ENCODE measurements at regions not wholly inside any gene's neighbourhood (a gene's known extent, or its start where the extent isn't known, plus 50 kb on each side); places are given as distances from the start of the nearest gene placed in this dataset.

GRCh38 chr3:177743173-177743890 is 546.0 kb upstream of the TBL1XR1 start:
- no peak for DNase-seq (ENCODE audit: low spot score)

GRCh38 chr3:177744873-177745606 is 547.8 kb upstream of the TBL1XR1 start:
- DNase-seq (ENCODE audit: low spot score): no peak

- DNase-seq (ENCODE audit: low spot score): no peak
Measured at GRCh38 chr3:177745607-177746005, 548.3 kb upstream of the TBL1XR1 start.

- DNase-seq (ENCODE audit: low spot score): no peak
Measured at GRCh38 chr3:177746337-177746933, 549.2 kb upstream of the TBL1XR1 start.

- no peak for DNase-seq (ENCODE audit: low spot score)
Measured at GRCh38 chr3:177749836-177750235, 552.6 kb upstream of the TBL1XR1 start.

- DNase-seq (ENCODE audit: low spot score): no peak
Measured at GRCh38 chr3:177750436-177750835, 553.2 kb upstream of the TBL1XR1 start.

- DNase-seq (ENCODE audit: low spot score): no peak
Measured at GRCh38 chr3:177751770-177752169, 554.5 kb upstream of the TBL1XR1 start.

- DNase-seq (ENCODE audit: low spot score): no peak
Measured at GRCh38 chr3:177752831-177753230, 555.5 kb upstream of the TBL1XR1 start.

GRCh38 chr3:177753451-177754155 is 556.3 kb upstream of the TBL1XR1 start:
- no peak for DNase-seq (ENCODE audit: low spot score)

- DNase-seq (ENCODE audit: low spot score): no peak
Measured at GRCh38 chr3:177754508-177754921, 557.2 kb upstream of the TBL1XR1 start.

- no peak for DNase-seq (ENCODE audit: low spot score)
Measured at GRCh38 chr3:177758126-177758525, 560.8 kb upstream of the TBL1XR1 start.

- DNase-seq (ENCODE audit: low spot score): no peak
Measured at GRCh38 chr3:177760803-177761202, 563.5 kb upstream of the TBL1XR1 start.

- no peak for DNase-seq (ENCODE audit: low spot score)
Measured at GRCh38 chr3:177764377-177764912, 567.2 kb upstream of the TBL1XR1 start.

GRCh38 chr3:177764933-177765332 is 567.7 kb upstream of the TBL1XR1 start:
- no peak for DNase-seq (ENCODE audit: low spot score)

- no peak for DNase-seq (ENCODE audit: low spot score)
Measured at GRCh38 chr3:177770383-177771230, 573.3 kb upstream of the TBL1XR1 start.

- DNase-seq (ENCODE audit: low spot score): no peak
Measured at GRCh38 chr3:177771780-177772179, 574.5 kb upstream of the TBL1XR1 start.

GRCh38 chr3:177772908-177773557 is 575.8 kb upstream of the TBL1XR1 start:
- no peak for DNase-seq (ENCODE audit: low spot score)

GRCh38 chr3:177773717-177774116 is 576.4 kb upstream of the TBL1XR1 start:
- no peak for DNase-seq (ENCODE audit: low spot score)

- no peak for DNase-seq (ENCODE audit: low spot score)
Measured at GRCh38 chr3:177776661-177777101, 579.4 kb upstream of the TBL1XR1 start.

GRCh38 chr3:177777699-177778098 is 580.4 kb upstream of the TBL1XR1 start:
- peak; percentile 49 for DNase-seq (ENCODE audit: low spot score)

- DNase-seq (ENCODE audit: low spot score): no peak
Measured at GRCh38 chr3:177778633-177779032, 581.4 kb upstream of the TBL1XR1 start.

All from putamen (tissue), 1 donor.